HL-60 (cell line): ENCODE measurements at regions not wholly inside any gene's neighbourhood (a gene's known extent, or its start where the extent isn't known, plus 50 kb on each side); places are given as distances from the start of the nearest gene placed in this dataset.
A peak's percentile ranks its signal among the peaks of the same experiment; 100 is the strongest.

Experiments
- DNase-seq, 2 experiments: peaks; one replicate each; pipeline ENCODE4 v3.0.0-alpha.2; 2010 to 2020; ENCODE audit warnings: low read depth in 1 of 2, low spot score in 1 of 2
- H3K27ac ChIP-seq: fragments of 250-450 bp; sonication (Bioruptor Pico); replicated peaks from 2 replicates; pipeline ENCODE4 v1.5.1; 2020; ENCODE audit warnings: mild to moderate bottlenecking, moderate library complexity
- H3K27me3 ChIP-seq: fragments of 250-450 bp; sonication (Bioruptor Pico); 2 replicates; pipeline ENCODE4 v1.5.1; 2021; ENCODE audit warnings: mild to moderate bottlenecking, moderate library complexity; ENCODE audit not compliant: insufficient read depth, poor library complexity, severe bottlenecking
- H3K4me3 ChIP-seq: replicated peaks from 2 replicates; pipeline ENCODE4 v1.5.1; 2011; ENCODE audit warnings: mild to moderate bottlenecking, control low read depth, low read length; ENCODE audit not compliant: insufficient read depth
- GABPA ChIP-seq: IDR thresholded peaks from 2 replicates; pipeline ENCODE4 v1.6.1; 2012; ENCODE audit warnings: low read depth
- POLR2AphosphoS5 ChIP-seq: IDR thresholded peaks from 2 replicates; pipeline ENCODE4 v1.6.1; 2012; ENCODE audit warnings: low read depth
- SPI1 ChIP-seq: IDR thresholded peaks from 2 replicates; pipeline ENCODE4 v1.6.1; 2012; ENCODE audit warnings: low read depth, mild to moderate bottlenecking, borderline replicate concordance
- TF ChIP-seq, protein P1 (sequence below): IDR thresholded peaks from one replicate; pipeline ENCODE4 v1.5.1; 2011; ENCODE audit warnings: low read length, control low read depth, inconsistent platforms; ENCODE audit not compliant: insufficient read depth
- TF ChIP-seq, protein P2 (sequence below): IDR thresholded peaks from 2 replicates; pipeline ENCODE4 v1.6.1; 2012; ENCODE audit warnings: low read depth; ENCODE audit not compliant: insufficient replicate concordance

DNA sequence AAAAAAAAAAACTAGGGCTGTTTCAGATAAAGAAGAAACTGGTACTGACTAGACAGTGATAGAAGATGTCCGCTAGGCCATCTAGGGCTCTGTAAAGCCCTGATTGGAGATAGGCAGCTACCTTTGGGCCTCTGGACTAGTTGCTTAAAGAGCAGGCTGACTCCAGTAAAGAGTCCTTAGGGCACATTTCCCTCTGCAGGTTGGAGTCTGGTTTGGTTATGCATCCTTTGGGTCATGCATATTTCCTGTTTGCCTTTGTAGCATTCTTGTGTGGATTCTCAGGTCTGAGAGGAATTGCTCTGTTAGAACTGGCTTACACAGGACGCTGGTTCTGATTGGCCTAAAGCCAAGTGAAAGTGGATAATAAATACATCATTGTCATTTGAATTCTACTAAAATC lies 165.5 kb upstream of the LRRN1 start:
- Histone ChIP-seq H3K27ac (no peak overlapping the region), H3K27me3 (no peaks in the 10 kb centered on the region), H3K4me3 (no peak overlapping the region)
- DNase-seq: no peak
- no peak for TF ChIP-seq SPI1
- no peak for TF ChIP-seq POLR2AphosphoS5
- TF ChIP-seq, protein P1, sequence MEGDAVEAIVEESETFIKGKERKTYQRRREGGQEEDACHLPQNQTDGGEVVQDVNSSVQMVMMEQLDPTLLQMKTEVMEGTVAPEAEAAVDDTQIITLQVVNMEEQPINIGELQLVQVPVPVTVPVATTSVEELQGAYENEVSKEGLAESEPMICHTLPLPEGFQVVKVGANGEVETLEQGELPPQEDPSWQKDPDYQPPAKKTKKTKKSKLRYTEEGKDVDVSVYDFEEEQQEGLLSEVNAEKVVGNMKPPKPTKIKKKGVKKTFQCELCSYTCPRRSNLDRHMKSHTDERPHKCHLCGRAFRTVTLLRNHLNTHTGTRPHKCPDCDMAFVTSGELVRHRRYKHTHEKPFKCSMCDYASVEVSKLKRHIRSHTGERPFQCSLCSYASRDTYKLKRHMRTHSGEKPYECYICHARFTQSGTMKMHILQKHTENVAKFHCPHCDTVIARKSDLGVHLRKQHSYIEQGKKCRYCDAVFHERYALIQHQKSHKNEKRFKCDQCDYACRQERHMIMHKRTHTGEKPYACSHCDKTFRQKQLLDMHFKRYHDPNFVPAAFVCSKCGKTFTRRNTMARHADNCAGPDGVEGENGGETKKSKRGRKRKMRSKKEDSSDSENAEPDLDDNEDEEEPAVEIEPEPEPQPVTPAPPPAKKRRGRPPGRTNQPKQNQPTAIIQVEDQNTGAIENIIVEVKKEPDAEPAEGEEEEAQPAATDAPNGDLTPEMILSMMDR: no peak
- no peak for TF ChIP-seq GABPA
- TF ChIP-seq, protein P2, sequence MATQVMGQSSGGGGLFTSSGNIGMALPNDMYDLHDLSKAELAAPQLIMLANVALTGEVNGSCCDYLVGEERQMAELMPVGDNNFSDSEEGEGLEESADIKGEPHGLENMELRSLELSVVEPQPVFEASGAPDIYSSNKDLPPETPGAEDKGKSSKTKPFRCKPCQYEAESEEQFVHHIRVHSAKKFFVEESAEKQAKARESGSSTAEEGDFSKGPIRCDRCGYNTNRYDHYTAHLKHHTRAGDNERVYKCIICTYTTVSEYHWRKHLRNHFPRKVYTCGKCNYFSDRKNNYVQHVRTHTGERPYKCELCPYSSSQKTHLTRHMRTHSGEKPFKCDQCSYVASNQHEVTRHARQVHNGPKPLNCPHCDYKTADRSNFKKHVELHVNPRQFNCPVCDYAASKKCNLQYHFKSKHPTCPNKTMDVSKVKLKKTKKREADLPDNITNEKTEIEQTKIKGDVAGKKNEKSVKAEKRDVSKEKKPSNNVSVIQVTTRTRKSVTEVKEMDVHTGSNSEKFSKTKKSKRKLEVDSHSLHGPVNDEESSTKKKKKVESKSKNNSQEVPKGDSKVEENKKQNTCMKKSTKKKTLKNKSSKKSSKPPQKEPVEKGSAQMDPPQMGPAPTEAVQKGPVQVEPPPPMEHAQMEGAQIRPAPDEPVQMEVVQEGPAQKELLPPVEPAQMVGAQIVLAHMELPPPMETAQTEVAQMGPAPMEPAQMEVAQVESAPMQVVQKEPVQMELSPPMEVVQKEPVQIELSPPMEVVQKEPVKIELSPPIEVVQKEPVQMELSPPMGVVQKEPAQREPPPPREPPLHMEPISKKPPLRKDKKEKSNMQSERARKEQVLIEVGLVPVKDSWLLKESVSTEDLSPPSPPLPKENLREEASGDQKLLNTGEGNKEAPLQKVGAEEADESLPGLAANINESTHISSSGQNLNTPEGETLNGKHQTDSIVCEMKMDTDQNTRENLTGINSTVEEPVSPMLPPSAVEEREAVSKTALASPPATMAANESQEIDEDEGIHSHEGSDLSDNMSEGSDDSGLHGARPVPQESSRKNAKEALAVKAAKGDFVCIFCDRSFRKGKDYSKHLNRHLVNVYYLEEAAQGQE: no peak

DNA sequence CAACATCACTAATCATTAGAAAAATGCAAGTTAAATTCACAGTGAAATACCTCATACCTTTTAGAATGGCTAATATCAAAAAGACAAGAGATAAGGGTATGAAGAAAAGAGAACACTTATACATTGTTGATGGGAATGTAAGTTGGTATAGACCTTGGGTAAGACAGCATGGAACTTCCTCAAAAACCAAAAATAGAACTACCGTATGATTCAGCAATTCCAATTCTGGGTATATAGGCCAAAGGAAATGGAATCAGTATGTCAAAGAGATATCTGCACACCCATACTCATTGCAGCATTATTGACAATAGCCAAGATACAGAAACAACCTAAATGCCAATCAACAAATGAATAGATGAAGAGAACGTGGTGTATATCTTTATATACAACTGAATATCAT lies 166.8 kb upstream of the LRRN1 start:
- H3K27ac ChIP-seq: peak overlapping the region; percentile 30
- H3K4me3 ChIP-seq: no peak overlapping the region
- H3K27me3 ChIP-seq: no peaks in the 10 kb centered on the region
- DNase-seq: peak in 1 of 2 experiments; percentile 19
- peak; percentile 56; the same call in 1 of the 2 replicates for TF ChIP-seq SPI1
- no peak for TF ChIP-seq GABPA

DNA sequence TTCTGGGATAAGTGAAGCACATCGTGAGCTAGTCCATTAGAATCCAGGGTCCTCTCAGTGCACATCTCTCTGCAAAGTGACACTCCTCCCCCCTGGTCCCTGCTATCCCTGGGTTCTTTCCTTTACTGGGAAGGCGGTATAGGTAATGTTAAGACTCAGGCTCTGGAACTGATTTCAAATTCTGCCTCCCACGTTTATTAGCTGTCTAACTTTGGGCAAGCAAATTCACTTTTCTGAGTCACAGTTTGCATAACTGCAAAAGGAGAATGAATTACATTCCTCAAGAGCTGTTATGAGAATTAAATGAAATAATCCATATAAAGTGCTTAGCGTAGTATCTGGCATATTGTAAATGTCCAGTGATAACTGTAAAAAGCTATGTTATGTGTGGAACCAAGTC lies 168.1 kb upstream of the LRRN1 start:
- no peak overlapping the region for H3K27ac ChIP-seq
- H3K4me3 ChIP-seq: no peak overlapping the region
- TF ChIP-seq, protein P1: no peak
- TF ChIP-seq SPI1 (no peak), POLR2AphosphoS5 (no peak)
- H3K27me3 ChIP-seq: no peaks in the 10 kb centered on the region
- DNase-seq: no peak

DNA sequence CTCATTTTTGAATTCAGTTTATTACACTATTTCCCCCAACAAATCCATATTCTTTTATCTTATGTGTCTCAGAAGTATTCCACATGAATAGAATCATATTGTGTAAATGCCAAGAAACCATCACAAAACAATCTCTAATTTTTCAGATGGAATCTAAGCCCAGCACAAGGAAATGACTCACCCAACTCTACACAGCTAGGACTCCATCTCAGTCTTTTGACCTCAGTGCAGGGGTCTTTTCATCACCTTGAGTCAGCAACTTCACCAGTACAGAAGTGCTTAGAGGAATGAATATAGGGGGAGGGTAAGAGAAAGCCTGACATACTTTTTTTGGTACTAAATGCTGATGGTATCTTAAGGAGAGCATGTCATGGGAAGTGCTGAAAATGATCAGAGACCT lies 169.3 kb upstream of the LRRN1 start:
- TF ChIP-seq, protein P1: no peak
- no peak for TF ChIP-seq POLR2AphosphoS5
- TF ChIP-seq, protein P2: no peak
- no peak for TF ChIP-seq SPI1
- no peak for TF ChIP-seq GABPA
- H3K4me3 ChIP-seq: no peak overlapping the region
- no peak for DNase-seq

More for the DNA sequence above, 169.3 kb upstream of the LRRN1 start:
- Histone ChIP-seq H3K27ac (no peak overlapping the region), H3K27me3 (no peaks in the 10 kb centered on the region)
